ENCODE measurements at regions not wholly inside any gene's neighbourhood (a gene's known extent, or its start where the extent isn't known, plus 50 kb on each side); places are given as distances from the start of the nearest gene placed in this dataset.

GRCh38 chr12:67889931-67890330 lies 99.3 kb upstream of the IFNG-AS1 start:
- no peak for TF ChIP-seq CTCF (IDR thresholded peaks at IDR 0.05; ENCODE audit: low read depth, low read length, poor library complexity, severe bottlenecking)
- no peak for TF ChIP-seq EZH2phosphoT487 (IDR thresholded peaks at IDR 0.05; ENCODE audit: borderline replicate concordance, low read length)
